CD4-positive, alpha-beta T cell treated with Interleukin-6 at 100 ng/mL for 8 hours (primary cell): ENCODE measurements at regions not wholly inside any gene's neighbourhood (a gene's known extent, or its start where the extent isn't known, plus 50 kb on each side); places are given as distances from the start of the nearest gene placed in this dataset.
"Not testable (repeated sequence)": the region's sequence is repeated elsewhere in the genome, so short reads cannot be mapped to it uniquely, and the experiment has no call there.

ENCODE experiments used
- DNase-seq: peaks from one replicate; pipeline ENCODE4 v3.0.0-alpha.2; 2020; ENCODE audit warnings: mixed read lengths, low spot score

GRCh38 chr1:227508431-227508830 lies 54.9 kb upstream of the ZNF678 start:
- no peak for DNase-seq

GRCh38 chr1:227506490-227507393 lies 56.6 kb upstream of the ZNF678 start:
- not testable (repeated sequence) for DNase-seq

- DNase-seq = not testable (repeated sequence)
Observed at GRCh38 chr1:227496045-227496444, 67.3 kb upstream of the ZNF678 start.

GRCh38 chr1:227493863-227494551 lies 69.3 kb upstream of the ZNF678 start:
- DNase-seq = not testable (repeated sequence)

GRCh38 chr1:227490478-227490877 lies 72.9 kb upstream of the ZNF678 start:
- DNase-seq = no peak

- no peak for DNase-seq
Observed at GRCh38 chr1:227490001-227490400, 73.4 kb upstream of the ZNF678 start.

- no peak for DNase-seq
Observed at GRCh38 chr1:227489572-227489971, 73.8 kb upstream of the ZNF678 start.

- no peak for DNase-seq
Observed at GRCh38 chr1:227487606-227488005, 75.8 kb upstream of the ZNF678 start.

GRCh38 chr1:227486559-227486958 lies 76.8 kb upstream of the ZNF678 start:
- DNase-seq = no peak

- DNase-seq = no peak
Observed at GRCh38 chr1:227482023-227482299, 81.4 kb upstream of the ZNF678 start.

GRCh38 chr1:227474072-227474471 lies 89.3 kb upstream of the ZNF678 start:
- DNase-seq = not testable (repeated sequence)

GRCh38 chr1:227472772-227473171 lies 90.6 kb upstream of the ZNF678 start:
- DNase-seq = no peak

GRCh38 chr1:227470688-227471087 lies 92.7 kb upstream of the ZNF678 start:
- DNase-seq = no peak

GRCh38 chr1:227469708-227470107 lies 93.6 kb upstream of the ZNF678 start:
- DNase-seq = no peak

GRCh38 chr1:227466039-227466645 lies 97.2 kb upstream of the ZNF678 start:
- no peak for DNase-seq

- DNase-seq = no peak
Observed at GRCh38 chr1:227465256-227465655, 98.1 kb upstream of the ZNF678 start.

GRCh38 chr1:227459977-227460376 lies 103.4 kb upstream of the ZNF678 start:
- no peak for DNase-seq

GRCh38 chr1:227459326-227459841 lies 104.0 kb upstream of the ZNF678 start:
- DNase-seq = no peak

GRCh38 chr1:227454686-227455085 lies 108.7 kb upstream of the ZNF678 start:
- DNase-seq = no peak

GRCh38 chr1:227453631-227454355 lies 109.6 kb upstream of the ZNF678 start:
- DNase-seq = no peak

- no peak for DNase-seq
Observed at GRCh38 chr1:227451954-227452353, 111.4 kb upstream of the ZNF678 start.

- no peak for DNase-seq
Observed at GRCh38 chr1:227451057-227451456, 112.3 kb upstream of the ZNF678 start.
